CD14-positive monocyte (primary cell): ENCODE measurements at regions not wholly inside any gene's neighbourhood (a gene's known extent, or its start where the extent isn't known, plus 50 kb on each side); places are given as distances from the start of the nearest gene placed in this dataset.

ENCODE experiments used
- DNase-seq, 3 donors: peaks; one replicate each; pipeline ENCODE4 v3.0.0-alpha.2; 2011 to 2022
- H2AFZ ChIP-seq: 2 replicates; pipeline ENCODE4 v1.6.0; 2012; ENCODE audit warnings: mild to moderate bottlenecking, low read depth, low read length, inconsistent platforms; ENCODE audit not compliant: insufficient read depth, poor library complexity, severe bottlenecking
- H3K27ac ChIP-seq, 2 donors: 1 replicate in 1 of 2; 2 replicates in 1 of 2; pipeline ENCODE4 v1.5.1; 2012 to 2013; ENCODE audit warnings: low read length in 2 of 2, control low read depth in 1 of 2, inconsistent platforms in 1 of 2, low read depth in 1 of 2, mild to moderate bottlenecking in 1 of 2
- H3K27me3 ChIP-seq, 2 donors: one replicate each; pipeline versions ENCODE4 v1.6.0 to v1.6.1; 2011 to 2013; ENCODE audit warnings: low read length in 2 of 2; ENCODE audit not compliant: control insufficient read depth in 2 of 2, insufficient read depth in 2 of 2
- H3K36me3 ChIP-seq, 2 donors: replicated peaks in 1 of 2; 1 replicate in 1 of 2; 2 replicates in 1 of 2; pipeline versions ENCODE4 v1.5.1 to v1.6.1; 2012 to 2013; ENCODE audit warnings: low read length in 2 of 2, control low read depth in 1 of 2, inconsistent platforms in 1 of 2, mild to moderate bottlenecking in 1 of 2; ENCODE audit not compliant: insufficient read depth in 2 of 2, control insufficient read depth in 1 of 2
- H3K4me1 ChIP-seq, 2 donors: 1 replicate in 1 of 2; 2 replicates in 1 of 2; pipeline versions ENCODE4 v1.5.1 to v1.6.1; 2012 to 2013; ENCODE audit warnings: low read length in 2 of 2, control low read depth in 1 of 2, inconsistent platforms in 1 of 2, mild to moderate bottlenecking in 1 of 2, moderate library complexity in 1 of 2; ENCODE audit not compliant: insufficient read depth in 2 of 2, control insufficient read depth in 1 of 2
- H3K4me2 ChIP-seq: replicated peaks from 2 replicates; pipeline ENCODE3; 2012; ENCODE audit warnings: low read length, moderate library complexity, mild to moderate bottlenecking; ENCODE audit not compliant: poor library complexity, severe bottlenecking; ENCODE audit errors: extremely low read depth
- H3K4me3 ChIP-seq, 3 experiments: fragments of 200-600 bp in 1 of 3; sonication (generic) in 1 of 3; replicated peaks in 1 of 3; 1 replicate in 2 of 3; 2 replicates in 1 of 3; pipeline ENCODE4 v1.5.1; 2011 to 2013; ENCODE audit warnings: low read length in 3 of 3, mild to moderate bottlenecking in 3 of 3, control low read depth in 2 of 3, low read depth in 2 of 3, inconsistent platforms in 1 of 3, moderate library complexity in 1 of 3
- H3K79me2 ChIP-seq: 2 replicates; pipeline ENCODE4 v1.6.0; 2012; ENCODE audit warnings: mild to moderate bottlenecking, control low read depth, inconsistent platforms, low read length, moderate library complexity; ENCODE audit not compliant: insufficient read depth
- H3K9ac ChIP-seq: 2 replicates; pipeline ENCODE4 v1.6.0; 2017; ENCODE audit warnings: low read length, mild to moderate bottlenecking; ENCODE audit not compliant: insufficient read depth, poor library complexity, severe bottlenecking
- H3K9me3 ChIP-seq, 2 donors: replicated peaks in 1 of 2; 1 replicate in 1 of 2; 2 replicates in 1 of 2; pipeline versions ENCODE4 v1.5.1 to v1.6.1; 2012 to 2013; ENCODE audit warnings: low read length in 2 of 2, control low read depth in 1 of 2; ENCODE audit not compliant: control insufficient read depth in 1 of 2, insufficient read depth in 1 of 2
- H4K20me1 ChIP-seq: 2 replicates; pipeline ENCODE4 v1.6.0; 2012; ENCODE audit warnings: mild to moderate bottlenecking, low read length, control low read depth, moderate library complexity; ENCODE audit not compliant: insufficient read depth
- H3K27ac Mint-ChIP-seq, 7 donors: one replicate each; pipeline ENCODE4 v1.8.0; 2020; ENCODE audit warnings: mild to moderate bottlenecking in 7 of 7, mixed read lengths in 7 of 7, moderate library complexity in 6 of 7, inconsistent platforms in 2 of 7
- H3K27me3 Mint-ChIP-seq, 3 donors: one replicate each; pipeline ENCODE4 v1.8.0; 2021 to 2022; ENCODE audit warnings: low read depth in 3 of 3, mild to moderate bottlenecking in 3 of 3, mixed read lengths in 3 of 3, moderate library complexity in 3 of 3, inconsistent platforms in 1 of 3
- H3K36me3 Mint-ChIP-seq, 2 donors: one replicate each; pipeline ENCODE4 v1.8.0; 2020; ENCODE audit warnings: mixed read lengths in 2 of 2, inconsistent platforms in 1 of 2, mild to moderate bottlenecking in 1 of 2
- H3K4me1 Mint-ChIP-seq: one replicate; pipeline ENCODE4 v1.8.0; 2020; ENCODE audit warnings: mild to moderate bottlenecking, mixed read lengths
- H3K4me3 Mint-ChIP-seq, 2 donors: one replicate each; pipeline ENCODE4 v1.8.0; 2020; ENCODE audit warnings: mild to moderate bottlenecking in 2 of 2, mixed read lengths in 2 of 2, moderate library complexity in 1 of 2
- H3K9me3 Mint-ChIP-seq, 7 donors: one replicate each; pipeline ENCODE4 v1.8.0; 2020 to 2022; ENCODE audit warnings: mixed read lengths in 7 of 7, mild to moderate bottlenecking in 6 of 7, moderate library complexity in 6 of 7, inconsistent platforms in 2 of 7
- CTCF ChIP-seq: fragments of 200-600 bp; IDR thresholded peaks from one replicate; pipeline ENCODE4 v1.8.0; 2022; ENCODE audit warnings: antibody characterized with exemption, mild to moderate bottlenecking
- WGBS: methylation state at CpG from one replicate; pipeline ENCODE4 v1.1.5; 2013; ENCODE audit warnings: missing lambda C conversion rate; ENCODE audit not compliant: insufficient coverage; 5-methylcytosine and 5-hydroxymethylcytosine counted together
- intact Hi-C, 2 donors: fragments of 100-400 bp; cut with micrococcal nuclease; formaldehyde crosslinking; loops; one replicate each; pipeline versions ENCODE4 v1.15.0 to v1.15.1; 2023

GRCh38 chr22:47963660-47964059 is 1201.2 kb downstream of the TBC1D22A start:
- Mint-ChIP-seq H3K4me1 (no peaks in the 10 kb centered on the region), H3K27ac (no peak overlapping the region), H3K27me3 (peaks cover 0 to 6% (median 3%) of the 10 kb centered on the region in 3 donors), H3K4me3 (no peak overlapping the region), H3K36me3 (no peaks in the 10 kb centered on the region), H3K9me3 (peaks cover 5 to 27% (median 12%) of the 10 kb centered on the region in 7 donors)
- DNase-seq = no peak
- Histone ChIP-seq H3K27ac (no peak overlapping the region), H3K4me3 (no peak overlapping the region), H3K27me3 (no peaks in the 10 kb centered on the region), H3K9ac (no peak overlapping the region), H4K20me1 (no peaks in the 10 kb centered on the region), H3K4me1 (no peaks in the 10 kb centered on the region), H3K9me3 (peaks cover 0 to 13% of the 10 kb centered on the region in 2 donors), H2AFZ (no peak overlapping the region), H3K36me3 (no peaks in the 10 kb centered on the region), H3K4me2 (no peak overlapping the region), H3K79me2 (no peaks in the 10 kb centered on the region)
- no peak for TF ChIP-seq CTCF
- intact Hi-C loops = no loop called here
- WGBS = 80% methylated on average over 2 of the region's 6 CpGs

GRCh38 chr22:47957649-47958048 is 1195.2 kb downstream of the TBC1D22A start:
- no peak overlapping the region for H2AFZ ChIP-seq
- H4K20me1 ChIP-seq = no peaks in the 10 kb centered on the region
- Mint-ChIP-seq H3K4me1 (no peaks in the 10 kb centered on the region), H3K36me3 (no peaks in the 10 kb centered on the region), H3K9me3 (peaks cover 4 to 17% (median 9%) of the 10 kb centered on the region in 7 donors), H3K27me3 (peaks cover 0 to 3% (median 3%) of the 10 kb centered on the region in 3 donors), H3K4me3 (no peak overlapping the region), H3K27ac (no peak overlapping the region)
- no peaks in the 10 kb centered on the region for H3K79me2 ChIP-seq
- no CpG with 5 or more reads among the region's 2 CpGs for WGBS
- no peak overlapping the region for H3K27ac ChIP-seq
- H3K36me3 ChIP-seq = no peaks in the 10 kb centered on the region
- H3K4me2 ChIP-seq = no peak overlapping the region
- no peak for DNase-seq
- H3K27me3 ChIP-seq = no peaks in the 10 kb centered on the region
- H3K4me1 ChIP-seq = no peaks in the 10 kb centered on the region
- H3K4me3 ChIP-seq = no peak overlapping the region
- no peak for TF ChIP-seq CTCF
- H3K9ac ChIP-seq = no peak overlapping the region
- peaks cover 5 to 8% of the 10 kb centered on the region in 2 donors for H3K9me3 ChIP-seq
- intact Hi-C loops = no loop called here
